Ascending aorta (tissue), 2 donors: ENCODE measurements at regions not wholly inside any gene's neighbourhood (a gene's known extent, or its start where the extent isn't known, plus 50 kb on each side); places are given as distances from the start of the nearest gene placed in this dataset.
A peak's percentile ranks its signal among the peaks of the same experiment; 100 is the strongest.

Experiments
- DNase-seq, 2 donors: peaks; one replicate each; pipeline ENCODE4 v3.0.0-alpha.2; 2019; ENCODE audit warnings: low spot score in 2 of 2
- H3K27ac ChIP-seq, 2 donors: fragments of 200-600 bp; sonication (generic); one replicate each; pipeline ENCODE4 v1.5.1; 2016 to 2017; ENCODE audit warnings: mild to moderate bottlenecking in 1 of 2
- H3K27me3 ChIP-seq: fragments of 200-600 bp; sonication (generic); one replicate; pipeline ENCODE4 v1.5.1; 2017
- H3K36me3 ChIP-seq, 2 donors: fragments of 200-600 bp; sonication (generic); one replicate each; pipeline ENCODE4 v1.5.1; 2016
- H3K4me1 ChIP-seq, 2 donors: fragments of 200-600 bp; sonication (generic); one replicate each; pipeline ENCODE4 v1.5.1; 2016 to 2017; ENCODE audit warnings: mild to moderate bottlenecking in 1 of 2
- H3K4me3 ChIP-seq, 2 donors: fragments of 200-600 bp; sonication (generic); one replicate each; pipeline ENCODE4 v1.5.1; 2016 to 2017; ENCODE audit warnings: mild to moderate bottlenecking in 1 of 2
- H3K9me3 ChIP-seq, 2 donors: fragments of 200-600 bp; sonication (generic); one replicate each; pipeline ENCODE4 v1.5.1; 2016
- CTCF ChIP-seq, 3 experiments: fragments of 200-600 bp in 2 of 3; fragments of 450-650 bp in 1 of 3; sonication (generic) in 2 of 3; IDR thresholded peaks; one replicate each; pipeline ENCODE4 v1.5.1; 2016 to 2019; ENCODE audit warnings: antibody characterized with exemption in 3 of 3, mild to moderate bottlenecking in 1 of 3, moderate library complexity in 1 of 3
- intact Hi-C: fragments of 100-400 bp; cut with DNase I; formaldehyde crosslinking; loops from one replicate; pipeline ENCODE4 v1.15.1; 2023

GRCh38 chr1:101162736-101163735 is 73.8 kb upstream of the S1PR1 start:
- intact Hi-C loops = no loop called here
- Histone ChIP-seq H3K4me3 (no peak overlapping the region), H3K9me3 (no peaks in the 10 kb centered on the region), H3K4me1 (no peaks in the 10 kb centered on the region), H3K27me3 (no peaks in the 10 kb centered on the region), H3K27ac (peak overlapping the region in 1 of 2 donors; percentile 15), H3K36me3 (no peaks in the 10 kb centered on the region)
- no peak for DNase-seq
- no peak for TF ChIP-seq CTCF (IDR thresholded peaks at IDR 0.05)

- intact Hi-C loops = no loop called here
- no peaks in the 10 kb centered on the region for H3K36me3 ChIP-seq
- TF ChIP-seq CTCF (IDR thresholded peaks at IDR 0.05) = no peak
- H3K9me3 ChIP-seq = no peaks in the 10 kb centered on the region
- H3K27ac ChIP-seq = no peak overlapping the region
- DNase-seq = no peak
- H3K27me3 ChIP-seq = no peaks in the 10 kb centered on the region
- no peaks in the 10 kb centered on the region for H3K4me1 ChIP-seq
- no peak overlapping the region for H3K4me3 ChIP-seq
Observed at GRCh38 chr1:101162300-101162699, 74.5 kb upstream of the S1PR1 start.

- Histone ChIP-seq H3K4me1 (no peaks in the 10 kb centered on the region), H3K36me3 (no peaks in the 10 kb centered on the region), H3K27ac (no peak overlapping the region), H3K9me3 (no peaks in the 10 kb centered on the region), H3K27me3 (no peaks in the 10 kb centered on the region), H3K4me3 (no peak overlapping the region)
- intact Hi-C loops = no loop called here
- TF ChIP-seq CTCF (IDR thresholded peaks at IDR 0.05) = no peak
- no peak for DNase-seq
Observed at GRCh38 chr1:101161619-101162018, 75.2 kb upstream of the S1PR1 start.

GRCh38 chr1:101158424-101158823 is 78.4 kb upstream of the S1PR1 start:
- intact Hi-C loops = no loop called here
- Histone ChIP-seq H3K4me3 (no peak overlapping the region), H3K36me3 (no peaks in the 10 kb centered on the region), H3K27me3 (no peaks in the 10 kb centered on the region), H3K9me3 (no peaks in the 10 kb centered on the region), H3K4me1 (no peaks in the 10 kb centered on the region), H3K27ac (no peak overlapping the region)
- no peak for DNase-seq
- TF ChIP-seq CTCF (IDR thresholded peaks at IDR 0.05) = no peak

GRCh38 chr1:101154547-101154946 is 82.3 kb upstream of the S1PR1 start:
- no peak overlapping the region for H3K4me3 ChIP-seq
- no peak overlapping the region for H3K27ac ChIP-seq
- H3K9me3 ChIP-seq = no peaks in the 10 kb centered on the region
- DNase-seq = no peak
- TF ChIP-seq CTCF (IDR thresholded peaks at IDR 0.05) = no peak
- no peaks in the 10 kb centered on the region for H3K36me3 ChIP-seq
- intact Hi-C loops = no loop called here
- peaks cover 0 to 6% of the 10 kb centered on the region in 2 donors for H3K4me1 ChIP-seq
- no peaks in the 10 kb centered on the region for H3K27me3 ChIP-seq
